Kidney (tissue), 13 donors: ENCODE measurements at regions not wholly inside any gene's neighbourhood (a gene's known extent, or its start where the extent isn't known, plus 50 kb on each side); places are given as distances from the start of the nearest gene placed in this dataset.

Source experiments
- DNase-seq, 5 donors: peaks; one replicate each; pipeline ENCODE4 v3.0.0-alpha.2; 2013 to 2020
- FAIRE-seq: peaks from 2 replicates; lab custom pipeline; 2012; peaks lifted over from hg19 to GRCh38; lab: Jason Lieb, UNC
- H3K27ac ChIP-seq, 2 donors: one replicate each; pipeline ENCODE4 v1.7.0; 2013; ENCODE audit warnings: low read depth in 2 of 2, low read length in 2 of 2, inconsistent platforms in 1 of 2
- H3K27me3 ChIP-seq: one replicate; pipeline ENCODE4 v1.7.1; 2013; ENCODE audit warnings: low read length, inconsistent platforms; ENCODE audit not compliant: control insufficient read depth, insufficient read depth
- H3K36me3 ChIP-seq, 3 donors: one replicate each; pipeline versions ENCODE4 v1.7.0 to v1.7.1; 2013; ENCODE audit warnings: low read length in 3 of 3, control low read depth in 1 of 3, inconsistent platforms in 1 of 3; ENCODE audit not compliant: insufficient read depth in 3 of 3, control insufficient read depth in 2 of 3
- H3K4me1 ChIP-seq, 3 donors: one replicate each; pipeline versions ENCODE4 v1.7.0 to v1.7.1; 2013; ENCODE audit warnings: low read length in 3 of 3, inconsistent platforms in 1 of 3, low read depth in 1 of 3; ENCODE audit not compliant: control insufficient read depth in 2 of 3, insufficient read depth in 2 of 3
- H3K4me3 ChIP-seq, 3 donors: one replicate each; pipeline versions ENCODE4 v1.7.0 to v1.8.1; 2013; ENCODE audit warnings: low read length in 3 of 3, control low read depth in 1 of 3, inconsistent platforms in 1 of 3
- H3K9ac ChIP-seq, 3 donors: one replicate each; pipeline versions ENCODE4 v1.7.0 to v1.7.1; 2013; ENCODE audit warnings: low read length in 3 of 3, control low read depth in 1 of 3, inconsistent platforms in 1 of 3
- H3K9me3 ChIP-seq, 3 donors: one replicate each; pipeline versions ENCODE4 v1.7.0 to v1.7.1; 2013; ENCODE audit warnings: low read length in 3 of 3, control low read depth in 1 of 3, inconsistent platforms in 1 of 3; ENCODE audit not compliant: control insufficient read depth in 2 of 3, insufficient read depth in 1 of 3
- CTCF ChIP-seq: IDR thresholded peaks from 3 replicates; pipeline ENCODE4 v1.5.1; 2012; ENCODE audit warnings: mild to moderate bottlenecking, moderate library complexity, borderline replicate concordance; ENCODE audit not compliant: insufficient read depth; ENCODE audit errors: extremely low read depth
- intact Hi-C: fragments of 100-400 bp; cut with DNase I; formaldehyde crosslinking; loops from one replicate; pipeline ENCODE4 v1.11.1; 2022
- donor health status: control.
- donor health status: control.
- donor health status: control.
- donor health status: control.
- donor health status: control.
- donor health status: DM: yes; HTN: yes; CAD: no.
- donor health status: Normal renal cell carcinoma (clear cell type).

GRCh38 chr1:106868828-106869227, 187.6 kb upstream of the PRMT6 start:
- FAIRE-seq (no peak), DNase-seq (no peak)
- Histone ChIP-seq H3K27ac (no peak overlapping the region), H3K36me3 (no peaks in the 10 kb centered on the region), H3K27me3 (no peaks in the 10 kb centered on the region), H3K9ac (no peak overlapping the region), H3K4me3 (no peak overlapping the region), H3K4me1 (no peaks in the 10 kb centered on the region), H3K9me3 (peaks cover 0 to 4% (median 0%) of the 10 kb centered on the region in 3 donors)
- TF ChIP-seq CTCF = no peak
- intact Hi-C loops = no loop called here

GRCh38 chr1:106875622-106876021, 180.9 kb upstream of the PRMT6 start:
- Histone ChIP-seq H3K9ac (no peak overlapping the region), H3K36me3 (no peaks in the 10 kb centered on the region), H3K27ac (no peak overlapping the region), H3K27me3 (no peaks in the 10 kb centered on the region), H3K4me1 (peaks cover 0 to 2% (median 0%) of the 10 kb centered on the region in 3 donors), H3K9me3 (peaks cover 0 to 4% (median 0%) of the 10 kb centered on the region in 3 donors), H3K4me3 (no peak overlapping the region)
- no peak for TF ChIP-seq CTCF
- FAIRE-seq (no peak), DNase-seq (no peak)
- intact Hi-C loops = no loop called here

- Histone ChIP-seq H3K9me3 (peaks cover 0 to 2% (median 0%) of the 10 kb centered on the region in 3 donors), H3K36me3 (no peaks in the 10 kb centered on the region), H3K4me3 (no peak overlapping the region), H3K27ac (no peak overlapping the region), H3K9ac (no peak overlapping the region), H3K4me1 (peaks cover 0 to 2% (median 0%) of the 10 kb centered on the region in 3 donors), H3K27me3 (no peaks in the 10 kb centered on the region)
- FAIRE-seq (no peak), DNase-seq (no peak)
- intact Hi-C loops = no loop called here
- TF ChIP-seq CTCF = no peak
These were observed 180.1 kb upstream of the PRMT6 start for GRCh38 chr1:106876384-106876783.

- H3K27me3 ChIP-seq = no peaks in the 10 kb centered on the region
- intact Hi-C loops = no loop called here
- H3K9ac ChIP-seq = no peak overlapping the region
- peaks cover 0 to 2% (median 0%) of the 10 kb centered on the region in 3 donors for H3K4me1 ChIP-seq
- no peak for TF ChIP-seq CTCF
- DNase-seq (no peak), FAIRE-seq (no peak)
- no peaks in the 10 kb centered on the region for H3K36me3 ChIP-seq
- H3K9me3 ChIP-seq = no peaks in the 10 kb centered on the region
- H3K27ac ChIP-seq = no peak overlapping the region
- H3K4me3 ChIP-seq = no peak overlapping the region
These were observed 176.9 kb upstream of the PRMT6 start for GRCh38 chr1:106879538-106879937.
